ENCODE measurements at regions not wholly inside any gene's neighbourhood (a gene's known extent, or its start where the extent isn't known, plus 50 kb on each side); places are given as distances from the start of the nearest gene placed in this dataset.

- peaks cover 0 to 4% of the 10 kb centered on the region in 2 donors for H3K27me3 ChIP-seq
- H3K27ac ChIP-seq = no peak overlapping the region
- no peaks in the 10 kb centered on the region for H3K36me3 ChIP-seq
Measured at GRCh38 chr10:133026726-133027395, 60.9 kb upstream of the ADGRA1 start.

DNA sequence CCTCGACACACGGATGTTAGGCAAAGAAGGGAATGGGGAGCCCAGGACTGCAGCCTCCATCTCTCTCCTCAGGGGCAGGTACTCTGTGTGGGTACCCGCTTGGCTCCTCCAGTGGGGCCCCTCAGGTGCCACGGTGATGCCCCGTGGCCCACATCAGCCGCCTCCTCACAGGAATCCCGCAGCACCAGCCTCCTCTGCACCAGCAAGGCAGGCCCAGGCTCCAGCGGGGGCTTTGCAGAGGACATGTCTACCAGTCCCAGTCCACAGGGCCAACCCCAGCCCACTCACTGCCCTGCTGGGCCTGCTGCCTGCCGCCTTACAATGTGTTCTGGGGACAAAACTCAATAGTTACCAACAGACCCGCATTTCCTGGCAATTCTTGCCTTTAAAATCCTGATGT lies 61.6 kb upstream of the ADGRA1 start:
- no peaks in the 10 kb centered on the region for H3K9me3 ChIP-seq
- DNase-seq = no peak
- no peaks in the 10 kb centered on the region for H3K36me3 ChIP-seq
- no peak overlapping the region for H3K4me3 ChIP-seq
- no peaks in the 10 kb centered on the region for H3K4me1 ChIP-seq
- no peak overlapping the region for H3K27ac ChIP-seq
- no peak for TF ChIP-seq POLR2A (IDR thresholded peaks at IDR 0.05)
- TF ChIP-seq, protein P1, sequence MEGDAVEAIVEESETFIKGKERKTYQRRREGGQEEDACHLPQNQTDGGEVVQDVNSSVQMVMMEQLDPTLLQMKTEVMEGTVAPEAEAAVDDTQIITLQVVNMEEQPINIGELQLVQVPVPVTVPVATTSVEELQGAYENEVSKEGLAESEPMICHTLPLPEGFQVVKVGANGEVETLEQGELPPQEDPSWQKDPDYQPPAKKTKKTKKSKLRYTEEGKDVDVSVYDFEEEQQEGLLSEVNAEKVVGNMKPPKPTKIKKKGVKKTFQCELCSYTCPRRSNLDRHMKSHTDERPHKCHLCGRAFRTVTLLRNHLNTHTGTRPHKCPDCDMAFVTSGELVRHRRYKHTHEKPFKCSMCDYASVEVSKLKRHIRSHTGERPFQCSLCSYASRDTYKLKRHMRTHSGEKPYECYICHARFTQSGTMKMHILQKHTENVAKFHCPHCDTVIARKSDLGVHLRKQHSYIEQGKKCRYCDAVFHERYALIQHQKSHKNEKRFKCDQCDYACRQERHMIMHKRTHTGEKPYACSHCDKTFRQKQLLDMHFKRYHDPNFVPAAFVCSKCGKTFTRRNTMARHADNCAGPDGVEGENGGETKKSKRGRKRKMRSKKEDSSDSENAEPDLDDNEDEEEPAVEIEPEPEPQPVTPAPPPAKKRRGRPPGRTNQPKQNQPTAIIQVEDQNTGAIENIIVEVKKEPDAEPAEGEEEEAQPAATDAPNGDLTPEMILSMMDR (IDR thresholded peaks at IDR 0.05) = no peak
- peaks cover 0 to 4% of the 10 kb centered on the region in 2 donors for H3K27me3 ChIP-seq

More at GRCh38 chr10:133026726-133027395, 60.9 kb upstream of the ADGRA1 start:
- Histone ChIP-seq H3K4me1 (no peaks in the 10 kb centered on the region), H3K9me3 (no peaks in the 10 kb centered on the region), H3K4me3 (no peak overlapping the region)
- no peak for DNase-seq
- no peak for TF ChIP-seq POLR2A (IDR thresholded peaks at IDR 0.05)
- TF ChIP-seq, protein P1 (IDR thresholded peaks at IDR 0.05) = no peak

DNA sequence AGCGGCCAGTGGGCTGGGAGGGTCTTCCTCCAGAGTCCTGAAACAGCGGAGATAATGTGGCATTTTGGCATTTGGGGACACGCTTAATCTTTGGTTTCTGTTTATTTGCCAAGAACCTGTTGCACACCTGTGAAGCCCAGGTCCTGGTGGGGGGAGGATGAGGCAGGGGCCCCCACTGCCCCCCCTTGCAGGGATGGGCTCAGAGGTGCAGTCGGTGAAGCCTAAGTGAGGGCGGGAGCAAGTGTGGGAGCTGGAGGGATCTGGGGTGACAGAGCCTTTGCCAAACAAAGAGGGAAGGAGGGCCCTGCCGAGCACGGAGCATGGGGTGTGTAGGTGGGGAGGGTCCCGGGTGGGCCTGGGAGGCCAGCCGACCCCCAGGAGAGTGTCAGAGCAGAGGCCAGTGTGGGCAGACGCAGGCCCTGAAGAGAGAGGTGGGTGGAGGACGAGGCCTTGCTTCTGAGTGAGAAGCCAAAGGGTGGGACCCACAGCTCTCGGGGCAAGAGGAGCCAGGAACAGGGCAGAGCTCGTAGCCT lies 62.1 kb upstream of the ADGRA1 start:
- Histone ChIP-seq H3K9me3 (no peaks in the 10 kb centered on the region), H3K27ac (no peak overlapping the region), H3K4me1 (no peaks in the 10 kb centered on the region), H3K36me3 (no peaks in the 10 kb centered on the region), H3K27me3 (peaks cover 0 to 4% of the 10 kb centered on the region in 2 donors), H3K4me3 (no peak overlapping the region)
- no peak for DNase-seq
- TF ChIP-seq, protein P1 (IDR thresholded peaks at IDR 0.05) = no peak
- TF ChIP-seq POLR2A (IDR thresholded peaks at IDR 0.05) = no peak

GRCh38 chr10:133024704-133025557 lies 62.8 kb upstream of the ADGRA1 start:
- H3K4me1 ChIP-seq = no peaks in the 10 kb centered on the region
- peaks cover 0 to 4% of the 10 kb centered on the region in 2 donors for H3K27me3 ChIP-seq
- H3K4me3 ChIP-seq = no peak overlapping the region
- no peaks in the 10 kb centered on the region for H3K9me3 ChIP-seq
- no peak for DNase-seq
- no peaks in the 10 kb centered on the region for H3K36me3 ChIP-seq
- H3K27ac ChIP-seq = no peak overlapping the region
- TF ChIP-seq, protein P1 (IDR thresholded peaks at IDR 0.05) = no peak
- no peak for TF ChIP-seq POLR2A (IDR thresholded peaks at IDR 0.05)

GRCh38 chr10:133023216-133023843 lies 64.4 kb upstream of the ADGRA1 start:
- Histone ChIP-seq H3K27ac (no peak overlapping the region), H3K36me3 (no peaks in the 10 kb centered on the region), H3K4me1 (no peaks in the 10 kb centered on the region), H3K9me3 (no peaks in the 10 kb centered on the region), H3K27me3 (peaks cover 0 to 4% of the 10 kb centered on the region in 2 donors), H3K4me3 (no peak overlapping the region)
- no peak for DNase-seq
- TF ChIP-seq POLR2A (IDR thresholded peaks at IDR 0.05) = no peak
- TF ChIP-seq, protein P1 (IDR thresholded peaks at IDR 0.05) = no peak

Measured in Peyer's patch (tissue), 4 donors.